Neural crest cell (in vitro differentiated cells): ENCODE measurements at regions not wholly inside any gene's neighbourhood (a gene's known extent, or its start where the extent isn't known, plus 50 kb on each side); places are given as distances from the start of the nearest gene placed in this dataset.

ENCODE experiments used
- DNase-seq: peaks from one replicate; pipeline ENCODE4 v3.0.0; 2021; ENCODE audit warnings: low read depth, mixed read lengths, low spot score
- H3K27ac Mint-ChIP-seq: one replicate; pipeline ENCODE4 v1.8.0; 2021; ENCODE audit warnings: mild to moderate bottlenecking, mixed read lengths; ENCODE audit not compliant: unreplicated experiment
- H3K27me3 Mint-ChIP-seq: 2 replicates; pipeline ENCODE4 v1.8.0; 2021; ENCODE audit warnings: low read depth, mild to moderate bottlenecking, mixed read lengths
- H3K36me3 Mint-ChIP-seq: 2 replicates; pipeline ENCODE4 v1.8.0; 2021; ENCODE audit warnings: low read depth, mild to moderate bottlenecking, mixed read lengths
- H3K4me1 Mint-ChIP-seq: 2 replicates; pipeline ENCODE4 v1.8.0; 2021; ENCODE audit warnings: mixed read lengths
- H3K4me3 Mint-ChIP-seq: one replicate; pipeline ENCODE4 v1.8.0; 2021; ENCODE audit warnings: mild to moderate bottlenecking, mixed read lengths
- H3K9me3 Mint-ChIP-seq: 2 replicates; pipeline ENCODE4 v1.8.0; 2021; ENCODE audit warnings: mixed read lengths
- TF ChIP-seq, protein P1 (sequence below): fragments of 200-600 bp; sonication (generic); conservative IDR thresholded peaks from 2 replicates; pipeline ENCODE4 v1.5.0; 2021; ENCODE audit warnings: antibody characterized with exemption, mild to moderate bottlenecking

DNA sequence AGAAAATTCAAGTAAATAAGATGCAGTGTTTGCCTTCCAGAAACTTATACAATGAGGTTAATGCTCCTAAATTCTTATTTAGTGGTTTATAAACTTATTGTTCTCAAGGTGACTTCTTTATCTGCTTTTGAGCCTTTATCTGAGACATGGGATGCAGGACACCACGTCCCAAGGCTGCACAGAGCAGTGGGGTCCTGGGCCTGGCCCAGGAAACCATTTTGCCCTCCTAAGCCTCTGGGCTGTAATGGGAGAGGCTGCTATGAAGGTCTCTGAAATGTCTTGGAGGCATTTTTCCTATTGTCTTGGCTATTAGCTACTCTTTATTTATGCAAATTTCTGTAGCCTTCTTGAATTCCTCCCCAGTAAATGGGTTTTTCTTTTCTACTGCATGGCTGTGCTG is 652.6 kb upstream of the SETBP1 start:
- Mint-ChIP-seq H3K36me3 (peaks cover 13% of the 10 kb centered on the region), H3K4me1 (peaks cover 7% of the 10 kb centered on the region), H3K27me3 (no peaks in the 10 kb centered on the region), H3K4me3 (no peak overlapping the region), H3K27ac (no peak overlapping the region), H3K9me3 (peaks cover 13% of the 10 kb centered on the region)
- TF ChIP-seq, protein P1, sequence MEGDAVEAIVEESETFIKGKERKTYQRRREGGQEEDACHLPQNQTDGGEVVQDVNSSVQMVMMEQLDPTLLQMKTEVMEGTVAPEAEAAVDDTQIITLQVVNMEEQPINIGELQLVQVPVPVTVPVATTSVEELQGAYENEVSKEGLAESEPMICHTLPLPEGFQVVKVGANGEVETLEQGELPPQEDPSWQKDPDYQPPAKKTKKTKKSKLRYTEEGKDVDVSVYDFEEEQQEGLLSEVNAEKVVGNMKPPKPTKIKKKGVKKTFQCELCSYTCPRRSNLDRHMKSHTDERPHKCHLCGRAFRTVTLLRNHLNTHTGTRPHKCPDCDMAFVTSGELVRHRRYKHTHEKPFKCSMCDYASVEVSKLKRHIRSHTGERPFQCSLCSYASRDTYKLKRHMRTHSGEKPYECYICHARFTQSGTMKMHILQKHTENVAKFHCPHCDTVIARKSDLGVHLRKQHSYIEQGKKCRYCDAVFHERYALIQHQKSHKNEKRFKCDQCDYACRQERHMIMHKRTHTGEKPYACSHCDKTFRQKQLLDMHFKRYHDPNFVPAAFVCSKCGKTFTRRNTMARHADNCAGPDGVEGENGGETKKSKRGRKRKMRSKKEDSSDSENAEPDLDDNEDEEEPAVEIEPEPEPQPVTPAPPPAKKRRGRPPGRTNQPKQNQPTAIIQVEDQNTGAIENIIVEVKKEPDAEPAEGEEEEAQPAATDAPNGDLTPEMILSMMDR = no peak
- no peak for DNase-seq

DNA sequence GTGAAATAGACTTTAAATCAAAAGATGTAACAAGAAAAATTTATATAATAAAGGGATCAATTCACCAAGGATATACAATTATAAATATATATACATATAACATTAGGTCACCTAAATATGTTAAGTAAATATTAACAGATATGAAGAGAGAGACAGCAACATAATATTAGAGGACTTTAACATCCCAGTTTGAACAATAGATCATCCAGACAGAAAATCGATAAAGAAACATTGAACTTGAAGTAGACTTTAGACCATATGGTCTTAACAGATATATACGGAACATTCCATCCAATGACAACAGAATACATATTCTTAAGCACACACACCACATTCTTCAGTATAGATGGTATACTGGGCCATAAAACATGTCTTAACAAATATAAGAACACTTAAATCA is 649.6 kb upstream of the SETBP1 start:
- Mint-ChIP-seq H3K27me3 (no peaks in the 10 kb centered on the region), H3K36me3 (peaks cover 6% of the 10 kb centered on the region), H3K9me3 (peaks cover 10% of the 10 kb centered on the region), H3K4me3 (no peak overlapping the region), H3K27ac (no peak overlapping the region), H3K4me1 (peaks cover 10% of the 10 kb centered on the region)
- no peak for DNase-seq
- TF ChIP-seq, protein P1 = no peak

DNA sequence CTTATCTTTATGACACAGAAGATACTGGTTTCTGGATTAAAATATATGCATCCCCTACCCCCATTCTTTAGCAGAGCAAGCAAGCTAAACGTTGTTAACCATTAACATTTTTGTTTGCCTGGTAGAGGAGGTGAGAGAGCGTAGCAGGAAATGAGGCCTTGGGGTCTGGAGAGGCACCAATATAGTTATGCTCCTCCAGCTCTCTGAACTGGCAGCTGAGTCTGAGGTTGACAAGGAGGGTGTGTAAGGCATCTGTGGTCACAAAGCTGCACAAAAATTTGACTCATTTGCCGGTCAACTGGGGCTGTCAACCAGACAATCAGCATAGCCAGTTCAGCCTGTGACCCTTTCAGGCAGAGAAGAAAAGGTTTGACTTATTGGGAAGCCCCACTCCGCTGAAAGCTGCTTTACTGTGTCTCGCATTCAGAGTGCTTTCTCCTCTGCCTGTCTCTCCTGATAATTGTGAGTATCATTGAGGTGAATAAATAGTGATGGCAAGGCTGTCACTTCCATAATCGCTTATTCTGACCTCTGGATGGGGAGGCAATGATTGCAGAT is 647.5 kb upstream of the SETBP1 start:
- TF ChIP-seq, protein P1 = no peak
- DNase-seq = no peak
- H3K4me1 Mint-ChIP-seq = peaks cover 10% of the 10 kb centered on the region
- no peaks in the 10 kb centered on the region for H3K27me3 Mint-ChIP-seq
- peaks cover 10% of the 10 kb centered on the region for H3K9me3 Mint-ChIP-seq
- H3K36me3 Mint-ChIP-seq = peaks cover 6% of the 10 kb centered on the region
- no peak overlapping the region for H3K4me3 Mint-ChIP-seq
- H3K27ac Mint-ChIP-seq = no peak overlapping the region

DNA sequence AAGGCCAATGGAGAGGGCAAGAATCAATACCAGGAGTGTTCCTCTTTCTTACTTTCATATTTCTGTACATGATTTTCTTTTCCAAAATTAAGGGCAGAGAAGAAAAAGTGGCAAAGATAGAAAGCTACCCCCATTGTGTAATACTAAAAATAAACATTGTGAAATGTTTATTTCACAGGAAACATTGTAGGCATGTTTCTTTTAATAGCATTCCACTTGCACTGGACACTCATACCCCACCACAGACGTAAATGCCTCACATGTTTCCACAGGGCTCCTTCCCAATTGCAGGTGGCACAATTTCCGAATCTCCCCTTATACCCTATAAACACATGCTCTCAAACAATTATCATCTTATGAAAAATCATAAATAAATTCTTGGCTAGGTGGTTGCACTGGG is 645.1 kb upstream of the SETBP1 start:
- TF ChIP-seq, protein P1 = no peak
- no peaks in the 10 kb centered on the region for H3K9me3 Mint-ChIP-seq

DNA sequence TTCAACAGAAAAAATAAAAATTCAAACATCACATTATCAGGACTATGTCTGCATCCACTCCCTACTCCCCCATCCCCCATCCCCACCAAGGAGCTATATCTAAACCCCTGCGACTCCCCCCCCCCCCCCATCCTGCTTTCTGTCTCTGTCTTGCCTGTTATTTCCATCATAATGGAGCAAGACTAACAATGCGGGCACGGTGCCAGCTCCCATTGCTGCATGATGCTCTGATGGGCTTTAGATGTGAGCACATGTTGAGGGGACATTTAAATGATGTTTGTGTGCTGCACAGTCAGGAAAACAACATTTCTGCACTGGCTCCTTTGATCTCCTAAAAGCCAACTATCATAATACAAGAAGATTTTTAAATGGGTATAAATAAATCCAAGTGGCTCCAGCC is 644.2 kb upstream of the SETBP1 start:
- TF ChIP-seq, protein P1 = no peak
- no peak for DNase-seq
- Mint-ChIP-seq H3K4me1 (peaks cover 13% of the 10 kb centered on the region), H3K27me3 (no peaks in the 10 kb centered on the region), H3K36me3 (no peaks in the 10 kb centered on the region), H3K9me3 (no peaks in the 10 kb centered on the region), H3K27ac (no peak overlapping the region), H3K4me3 (no peak overlapping the region)

More for the DNA sequence above, 645.1 kb upstream of the SETBP1 start:
- Mint-ChIP-seq H3K4me1 (peaks cover 10% of the 10 kb centered on the region), H3K36me3 (no peaks in the 10 kb centered on the region), H3K27me3 (no peaks in the 10 kb centered on the region), H3K27ac (no peak overlapping the region), H3K4me3 (no peak overlapping the region)
- DNase-seq = no peak
